H9 (cell line): ENCODE measurements at regions not wholly inside any gene's neighbourhood (a gene's known extent, or its start where the extent isn't known, plus 50 kb on each side); places are given as distances from the start of the nearest gene placed in this dataset.
"Not testable (repeated sequence)": the region's sequence is repeated elsewhere in the genome, so short reads cannot be mapped to it uniquely, and the experiment has no call there.

Experiments
- DNase-seq: peaks from one replicate; pipeline ENCODE4 v3.0.0-alpha.2; 2017
- H2AFZ ChIP-seq: one replicate; pipeline ENCODE4 v1.6.1; 2013; ENCODE audit warnings: mild to moderate bottlenecking, low read length, control low read depth, moderate library complexity
- H2AK5ac ChIP-seq: 2 replicates; pipeline ENCODE4 v1.6.1; 2013; ENCODE audit warnings: low read length, control low read depth, mixed read lengths; ENCODE audit not compliant: insufficient read length
- H2BK120ac ChIP-seq: one replicate; pipeline ENCODE4 v1.6.1; 2013; ENCODE audit warnings: low read depth, mild to moderate bottlenecking, low read length, control low read depth, inconsistent platforms; ENCODE audit not compliant: poor library complexity, severe bottlenecking
- H2BK12ac ChIP-seq: 2 replicates; pipeline ENCODE4 v1.6.1; 2013; ENCODE audit warnings: low read length, control low read depth, mixed read lengths, low read depth; ENCODE audit not compliant: insufficient read length
- H2BK15ac ChIP-seq: 2 replicates; pipeline ENCODE4 v1.6.1; 2013; ENCODE audit warnings: low read depth, low read length, control low read depth
- H2BK20ac ChIP-seq: one replicate; pipeline ENCODE4 v1.6.1; 2013; ENCODE audit warnings: low read depth, mild to moderate bottlenecking, low read length, control low read depth, inconsistent platforms; ENCODE audit not compliant: poor library complexity, severe bottlenecking
- H2BK5ac ChIP-seq: 2 replicates; pipeline ENCODE4 v1.6.1; 2013; ENCODE audit warnings: low read length, control low read depth, mixed read lengths; ENCODE audit not compliant: insufficient read length
- H3K14ac ChIP-seq: 2 replicates; pipeline ENCODE4 v1.6.1; 2013; ENCODE audit warnings: low read length, control low read depth; ENCODE audit not compliant: insufficient read depth
- H3K18ac ChIP-seq: 2 replicates; pipeline ENCODE4 v1.6.1; 2013; ENCODE audit warnings: low read depth, mild to moderate bottlenecking, mixed read lengths, low read length, control low read depth; ENCODE audit not compliant: insufficient read length
- H3K23ac ChIP-seq: 2 replicates; pipeline ENCODE4 v1.6.1; 2013; ENCODE audit warnings: low read length, control low read depth, mixed read lengths, low read depth; ENCODE audit not compliant: insufficient read length
- H3K23me2 ChIP-seq: 2 replicates; pipeline ENCODE4 v1.6.1; 2013; ENCODE audit warnings: low read depth, mild to moderate bottlenecking, mixed read lengths, low read length, control low read depth; ENCODE audit not compliant: insufficient read length, poor library complexity, severe bottlenecking
- H3K27ac ChIP-seq: 2 replicates; pipeline ENCODE4 v1.5.1; 2013; ENCODE audit warnings: low read length, control low read depth, mixed read lengths, low read depth; ENCODE audit not compliant: insufficient read length
- H3K27me3 ChIP-seq: 2 replicates; pipeline ENCODE4 v1.6.1; 2013; ENCODE audit warnings: low read length, control low read depth, inconsistent platforms; ENCODE audit not compliant: insufficient read depth
- H3K4ac ChIP-seq: 2 replicates; pipeline ENCODE4 v1.6.1; 2013; ENCODE audit warnings: low read depth, mild to moderate bottlenecking, control low read depth, inconsistent platforms, low read length, moderate library complexity
- H3K4me1 ChIP-seq: 2 replicates; pipeline ENCODE4 v1.6.1; 2013; ENCODE audit warnings: low read length, control low read depth, inconsistent platforms; ENCODE audit not compliant: insufficient read depth
- H3K4me2 ChIP-seq: 2 replicates; pipeline ENCODE4 v1.6.1; 2013; ENCODE audit warnings: low read length, control low read depth, mixed read lengths; ENCODE audit not compliant: insufficient read length, insufficient read depth
- H3K56ac ChIP-seq: 2 replicates; pipeline ENCODE4 v1.6.1; 2013; ENCODE audit warnings: low read depth, mild to moderate bottlenecking, mixed read lengths, low read length, control low read depth; ENCODE audit not compliant: insufficient read length
- H3K79me1 ChIP-seq: 2 replicates; pipeline ENCODE4 v1.6.1; 2013; ENCODE audit warnings: low read depth, mild to moderate bottlenecking, moderate library complexity, low read length, control low read depth, inconsistent platforms; ENCODE audit not compliant: insufficient read depth, poor library complexity, severe bottlenecking
- H3K79me2 ChIP-seq: 2 replicates; pipeline ENCODE4 v1.6.1; 2013; ENCODE audit warnings: low read length, control low read depth, inconsistent platforms; ENCODE audit not compliant: insufficient read depth
- H3K9ac ChIP-seq: 2 replicates; pipeline ENCODE4 v1.6.1; 2013; ENCODE audit warnings: low read length, control low read depth, mixed read lengths; ENCODE audit not compliant: insufficient read length; ENCODE audit errors: extremely low read depth
- H3K9me3 ChIP-seq: one replicate; pipeline ENCODE4 v1.6.1; 2013; ENCODE audit warnings: low read depth, low read length, inconsistent platforms; ENCODE audit not compliant: control insufficient read depth
- H3T11ph ChIP-seq: one replicate; pipeline ENCODE4 v1.6.1; 2013; ENCODE audit warnings: mild to moderate bottlenecking, low read length, control low read depth, inconsistent platforms
- H4K20me1 ChIP-seq: one replicate; pipeline ENCODE4 v1.6.1; 2013; ENCODE audit not compliant: control insufficient read depth, insufficient read length, insufficient read depth
- H4K5ac ChIP-seq: 2 replicates; pipeline ENCODE4 v1.6.1; 2013; ENCODE audit warnings: low read depth, mild to moderate bottlenecking, mixed read lengths, low read length, control low read depth; ENCODE audit not compliant: insufficient read length
- H4K8ac ChIP-seq: replicated peaks from 2 replicates; pipeline ENCODE4 v1.6.1; 2013; ENCODE audit warnings: low read length, control low read depth, mixed read lengths, low read depth; ENCODE audit not compliant: insufficient read length
- H4K91ac ChIP-seq: 2 replicates; pipeline ENCODE4 v1.6.1; 2013; ENCODE audit warnings: low read depth, mild to moderate bottlenecking, moderate library complexity, mixed read lengths, low read length, control low read depth; ENCODE audit not compliant: insufficient read length
- H3K27ac Mint-ChIP-seq, 3 experiments: 2 replicates in 2 of 3; 3 replicates in 1 of 3; pipeline ENCODE4 v1.8.0; 2020 to 2021; ENCODE audit warnings: mixed read lengths in 3 of 3, mild to moderate bottlenecking in 1 of 3, moderate library complexity in 1 of 3
- H3K27me3 Mint-ChIP-seq: 2 replicates; pipeline ENCODE4 v1.8.0; 2021; ENCODE audit warnings: low read depth, mild to moderate bottlenecking, moderate library complexity, mixed read lengths
- H3K36me3 Mint-ChIP-seq, 3 experiments: 2 replicates in 2 of 3; 3 replicates in 1 of 3; pipeline ENCODE4 v1.8.0; 2020 to 2021; ENCODE audit warnings: low read depth in 3 of 3, mixed read lengths in 3 of 3; ENCODE audit not compliant: insufficient read depth in 1 of 3
- H3K4me1 Mint-ChIP-seq, 2 experiments: 2 replicates each; pipeline ENCODE4 v1.8.0; 2020; ENCODE audit warnings: mixed read lengths in 2 of 2
- H3K4me3 Mint-ChIP-seq, 2 experiments: 2 replicates in 1 of 2; 3 replicates in 1 of 2; pipeline ENCODE4 v1.8.0; 2020 to 2021; ENCODE audit warnings: mild to moderate bottlenecking in 2 of 2, mixed read lengths in 2 of 2, moderate library complexity in 1 of 2
- H3K9me3 Mint-ChIP-seq, 2 experiments: 2 replicates in 1 of 2; 3 replicates in 1 of 2; pipeline ENCODE4 v1.8.0; 2020; ENCODE audit warnings: mild to moderate bottlenecking in 2 of 2, mixed read lengths in 2 of 2, moderate library complexity in 1 of 2
- WGBS: extraction: QIAGEN DNeasy Blood & Tissue Kit; methylation state at CpG from one replicate; pipeline ENCODE4 v1.1.7; 2013; ENCODE audit warnings: missing lambda C conversion rate, low lambda C conversion rate, mixed read lengths; ENCODE audit not compliant: insufficient read length; ENCODE audit errors: extremely low coverage; 5-methylcytosine and 5-hydroxymethylcytosine counted together

DNA sequence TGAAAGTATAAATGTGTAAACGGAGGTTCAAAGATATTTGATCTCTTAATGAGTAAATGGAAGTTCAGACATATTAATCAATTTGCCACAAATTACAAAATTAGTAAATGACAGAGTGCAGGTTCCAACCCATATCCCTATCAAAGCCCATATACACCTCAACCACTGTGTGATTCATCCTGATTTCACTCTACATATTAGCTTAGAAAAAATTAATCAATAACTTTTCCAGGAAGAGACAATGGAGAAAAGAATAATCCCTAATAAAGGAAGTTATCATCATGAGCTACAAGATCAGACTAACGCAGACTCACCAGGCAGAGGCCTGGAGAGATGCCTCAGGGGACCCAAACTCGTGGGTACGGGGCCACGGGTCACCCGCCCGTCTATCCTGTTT lies 2655.5 kb upstream of the DEFB115 start:
- no CpG with 5 or more reads among the region's 7 CpGs for WGBS
- H3K4me3 Mint-ChIP-seq: not testable (repeated sequence)

GRCh38 chr20:28602403-28603217 lies 2654.9 kb upstream of the DEFB115 start:
- WGBS: no CpG with 5 or more reads among the region's 71 CpGs
- H3K14ac ChIP-seq, H2BK20ac ChIP-seq, H2BK5ac ChIP-seq, H2AFZ ChIP-seq, H3K56ac ChIP-seq, H3K4me3 Mint-ChIP-seq, H3K27me3 ChIP-seq, H3K4me1 ChIP-seq, H4K8ac ChIP-seq, H3K27me3 Mint-ChIP-seq, H3K27ac Mint-ChIP-seq, H2BK12ac ChIP-seq, H2BK120ac ChIP-seq, H3K4me1 Mint-ChIP-seq, H3K27ac ChIP-seq, H2BK15ac ChIP-seq, H4K91ac ChIP-seq, H3K23me2 ChIP-seq, H3K4ac ChIP-seq, H3K79me2 ChIP-seq, H3T11ph ChIP-seq, H4K5ac ChIP-seq, H3K18ac ChIP-seq, H4K20me1 ChIP-seq, H3K4me2 ChIP-seq, H3K9ac ChIP-seq, H3K23ac ChIP-seq, H2AK5ac ChIP-seq, H3K79me1 ChIP-seq: not testable (repeated sequence)
- H3K36me3 Mint-ChIP-seq: peaks cover 8 to 13% (median 8%) of the 10 kb centered on the region in 3 experiments
- peak; percentile 74 for DNase-seq
- H3K9me3 ChIP-seq: peaks cover 16% of the 10 kb centered on the region
- peaks cover 71 to 79% of the 10 kb centered on the region in 2 experiments for H3K9me3 Mint-ChIP-seq

More for the DNA sequence above, 2655.5 kb upstream of the DEFB115 start:
- not testable (repeated sequence) for H2BK5ac ChIP-seq, H4K5ac ChIP-seq, H2BK15ac ChIP-seq, H3K23ac ChIP-seq, H3K79me2 ChIP-seq, H3K4me1 ChIP-seq, H3T11ph ChIP-seq, DNase-seq, H2AK5ac ChIP-seq, H3K4me2 ChIP-seq, H3K23me2 ChIP-seq, H3K9ac ChIP-seq, H3K27ac ChIP-seq, H3K56ac ChIP-seq, H2BK20ac ChIP-seq, H4K8ac ChIP-seq, H3K4ac ChIP-seq, H2BK12ac ChIP-seq, H3K27me3 Mint-ChIP-seq, H3K4me1 Mint-ChIP-seq, H2BK120ac ChIP-seq, H3K18ac ChIP-seq, H2AFZ ChIP-seq, H3K27ac Mint-ChIP-seq, H4K91ac ChIP-seq, H4K20me1 ChIP-seq, H3K79me1 ChIP-seq, H3K27me3 ChIP-seq, H3K14ac ChIP-seq
- Mint-ChIP-seq H3K9me3 (peaks cover 72 to 80% of the 10 kb centered on the region in 2 experiments), H3K36me3 (peaks cover 8 to 11% (median 8%) of the 10 kb centered on the region in 3 experiments)
- peaks cover 13% of the 10 kb centered on the region for H3K9me3 ChIP-seq
